GM18519 (cell line): ENCODE measurements at regions not wholly inside any gene's neighbourhood (a gene's known extent, or its start where the extent isn't known, plus 50 kb on each side); places are given as distances from the start of the nearest gene placed in this dataset.
"Not testable (repeated sequence)": the region's sequence is repeated elsewhere in the genome, so short reads cannot be mapped to it uniquely, and the experiment has no call there.

Source experiments
- ATAC-seq: cut with Tn5 transposase; IDR thresholded peaks from one replicate; pipeline ENCODE4 v1.9.1; 2021; ENCODE audit warnings: mild to moderate bottlenecking, moderate library complexity; ENCODE audit not compliant: unreplicated experiment, low FRiP score

- no peak for ATAC-seq
Measured at GRCh38 chr7:65722361-65722792, 150.5 kb upstream of the VKORC1L1 start.

DNA sequence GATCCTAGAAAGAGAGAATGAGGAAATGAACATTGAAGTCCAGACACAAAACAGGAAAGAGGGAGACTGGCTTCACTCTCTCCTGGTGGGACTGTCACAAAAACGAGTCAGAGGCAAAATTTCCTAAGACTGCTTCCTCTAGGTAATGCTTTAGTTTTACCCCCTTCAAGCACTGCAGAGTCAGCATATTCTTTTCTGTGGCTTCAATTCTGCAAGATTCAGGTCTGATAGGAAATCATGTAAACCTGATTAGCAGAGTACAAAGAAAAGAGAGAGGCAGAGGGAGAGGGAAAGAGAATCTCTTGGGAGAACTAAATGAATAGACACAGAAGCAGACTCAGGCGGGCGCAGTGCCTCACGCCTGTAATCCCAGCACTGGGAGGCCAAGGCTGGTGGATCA, 145.7 kb upstream of the VKORC1L1 start:
- ATAC-seq: not testable (repeated sequence)

DNA sequence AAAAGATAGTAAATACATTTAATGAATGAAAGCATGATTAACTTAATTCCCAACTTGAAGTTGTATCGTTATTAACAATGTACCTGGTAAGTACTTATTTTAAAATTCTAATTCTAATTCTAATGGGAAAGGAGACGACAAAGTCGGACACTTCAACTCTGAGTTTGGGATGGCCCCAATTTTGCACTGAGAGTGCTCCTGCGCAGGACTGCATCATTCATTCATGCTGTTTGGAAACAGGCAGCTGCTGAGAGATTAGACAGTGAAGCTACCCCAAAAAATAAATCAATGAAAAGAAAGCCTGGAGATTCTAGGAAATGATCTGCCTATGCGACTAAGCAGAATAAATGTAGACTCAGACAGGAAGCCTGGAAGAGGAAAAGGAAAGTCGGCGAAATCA, 141.7 kb upstream of the VKORC1L1 start:
- ATAC-seq: no peak

DNA sequence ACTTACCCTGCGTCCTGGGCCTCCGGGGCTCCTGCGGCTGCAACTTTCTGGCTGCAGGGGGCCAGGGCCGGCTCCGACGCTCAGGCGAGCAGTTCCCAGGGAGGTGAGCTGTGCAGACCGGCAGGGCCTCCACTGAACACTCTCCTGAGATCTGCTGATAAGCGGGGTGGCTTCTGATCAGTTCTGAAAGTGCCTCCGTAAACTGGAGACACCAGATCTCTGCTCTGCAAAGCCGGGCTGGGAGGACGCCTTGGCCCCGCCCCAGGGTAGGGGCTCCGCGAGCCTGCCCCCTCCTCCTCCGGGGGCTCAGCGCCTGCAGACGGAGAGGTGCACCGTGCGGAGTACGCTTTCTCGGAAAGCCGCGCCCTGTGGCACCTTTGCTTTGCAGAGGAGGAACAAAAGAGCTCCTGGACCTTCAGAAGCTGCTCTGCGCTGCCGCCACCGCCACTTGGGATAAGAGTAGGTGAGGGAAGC, 141.3 kb upstream of the VKORC1L1 start:
- ATAC-seq: no peak

DNA sequence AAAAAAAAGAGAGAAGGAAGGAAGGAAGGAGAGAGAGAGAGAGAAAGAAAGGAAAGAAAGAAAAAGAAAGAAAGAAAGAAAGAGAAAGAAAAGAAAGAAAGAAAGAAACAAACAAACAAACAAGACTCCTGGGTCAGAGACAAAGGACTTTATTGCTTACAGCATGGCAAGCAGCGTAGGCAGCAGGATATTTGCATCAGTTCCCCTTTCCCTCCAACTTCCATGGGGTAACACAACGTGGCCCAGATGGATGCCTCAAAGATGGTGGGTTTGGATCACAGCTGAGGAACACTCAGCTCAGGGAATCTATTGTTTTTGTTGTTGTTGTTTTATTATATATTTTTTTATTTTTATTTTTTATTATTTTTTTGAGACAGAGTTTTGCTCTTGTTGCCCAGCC, 128.5 kb upstream of the VKORC1L1 start:
- ATAC-seq: no peak

- no peak for ATAC-seq
Measured at GRCh38 chr7:65746398-65746669, 126.5 kb upstream of the VKORC1L1 start.

DNA sequence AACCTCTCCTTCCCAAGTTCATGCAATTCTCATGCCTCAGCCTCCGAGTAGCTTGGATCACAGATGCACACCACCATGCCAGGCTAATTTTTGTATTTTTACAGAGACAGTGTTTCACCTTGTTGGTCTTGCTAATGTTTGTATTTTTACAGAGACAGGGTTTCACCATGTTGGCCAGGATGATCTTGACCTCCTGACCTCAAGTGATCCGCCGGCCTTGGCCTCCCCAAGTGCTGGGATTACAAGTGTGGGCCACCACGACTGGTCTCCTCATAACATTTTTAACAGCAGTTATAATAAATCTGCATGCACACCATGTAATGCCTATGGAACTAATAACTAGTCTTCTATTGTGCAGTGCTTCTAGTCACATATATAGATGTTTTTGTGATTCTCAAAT, 123.8 kb upstream of the VKORC1L1 start:
- ATAC-seq: no peak

GRCh38 chr7:65749518-65749917, 123.4 kb upstream of the VKORC1L1 start:
- no peak for ATAC-seq

GRCh38 chr7:65750511-65751344, 122.1 kb upstream of the VKORC1L1 start:
- ATAC-seq: peak; percentile 96

DNA sequence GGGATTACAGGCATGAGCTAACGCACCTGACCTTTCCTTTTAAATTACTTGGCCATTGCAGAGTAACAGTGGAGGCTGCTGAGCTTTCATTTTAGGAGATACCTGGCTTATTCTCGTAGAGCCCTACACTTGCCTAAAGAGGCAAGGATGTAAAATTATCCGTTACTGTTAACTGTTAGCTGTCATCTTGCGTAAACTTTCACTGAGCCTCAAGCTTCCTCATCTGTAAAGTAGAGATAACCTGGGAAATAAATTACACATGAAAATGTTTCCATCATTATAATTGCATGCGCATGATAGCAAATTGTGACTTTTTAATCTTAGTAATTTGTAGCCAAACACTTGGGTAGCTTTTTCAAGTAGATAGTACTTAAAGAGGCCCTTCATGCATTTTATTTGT, 118.8 kb upstream of the VKORC1L1 start:
- not testable (repeated sequence) for ATAC-seq

DNA sequence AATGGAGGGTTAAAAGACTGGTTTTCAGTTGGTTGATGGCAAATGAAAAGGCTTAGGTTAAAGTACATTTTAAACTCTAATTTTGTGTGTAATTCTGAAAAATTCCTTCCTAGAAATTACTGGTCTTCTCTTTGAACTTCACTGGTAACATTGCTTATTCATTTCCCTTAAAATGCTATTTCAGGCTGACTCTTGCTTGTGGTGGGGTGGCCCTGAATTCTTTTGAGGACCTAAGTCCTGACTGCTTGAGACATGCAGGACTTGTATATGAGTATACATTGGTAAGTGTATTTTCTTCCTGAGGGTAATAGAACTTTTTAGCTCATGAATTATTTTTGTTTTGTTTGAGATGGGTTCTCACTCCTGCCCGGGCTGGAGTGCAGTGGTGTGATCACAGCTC, 113.9 kb upstream of the VKORC1L1 start:
- ATAC-seq: not testable (repeated sequence)

DNA sequence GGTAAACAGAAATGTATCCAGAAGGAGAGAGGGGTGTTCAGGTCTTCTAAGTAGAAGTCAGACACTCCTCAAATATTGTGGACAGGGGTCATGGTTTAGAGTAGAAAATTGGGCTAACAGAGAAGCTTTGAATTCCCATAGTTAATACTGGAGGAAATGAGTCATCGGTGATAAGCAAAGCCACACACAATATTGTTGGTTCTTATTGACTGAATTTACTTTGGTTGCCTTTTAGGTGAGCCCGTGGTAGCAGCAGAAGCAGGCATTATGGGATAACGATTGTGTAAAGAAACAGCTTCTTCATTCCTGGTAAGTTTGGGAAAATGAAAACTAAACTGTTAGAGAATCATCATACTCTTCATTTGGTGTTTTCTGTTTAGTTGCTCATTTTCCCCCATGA, 110.2 kb upstream of the VKORC1L1 start:
- ATAC-seq: not testable (repeated sequence)

DNA sequence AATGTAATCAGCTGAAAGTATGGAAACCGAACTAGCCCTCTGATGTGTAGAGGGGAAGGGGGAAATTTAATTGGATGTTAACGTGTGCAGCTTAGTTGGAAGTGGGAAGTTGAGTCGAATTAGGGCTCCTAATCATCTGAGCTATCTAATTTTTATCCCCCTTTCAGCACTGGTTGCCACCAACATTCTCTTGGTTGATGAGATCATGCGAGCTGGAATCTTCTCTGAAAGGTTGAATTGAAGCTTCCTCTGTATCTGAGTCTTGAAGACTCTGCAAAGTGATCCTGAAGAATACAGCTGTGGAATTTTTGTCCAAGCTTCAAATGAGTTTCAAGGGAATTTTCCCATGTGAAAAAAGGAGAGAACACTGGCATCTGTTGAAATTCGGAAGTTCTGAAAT, 109.8 kb upstream of the VKORC1L1 start:
- ATAC-seq: not testable (repeated sequence)

DNA sequence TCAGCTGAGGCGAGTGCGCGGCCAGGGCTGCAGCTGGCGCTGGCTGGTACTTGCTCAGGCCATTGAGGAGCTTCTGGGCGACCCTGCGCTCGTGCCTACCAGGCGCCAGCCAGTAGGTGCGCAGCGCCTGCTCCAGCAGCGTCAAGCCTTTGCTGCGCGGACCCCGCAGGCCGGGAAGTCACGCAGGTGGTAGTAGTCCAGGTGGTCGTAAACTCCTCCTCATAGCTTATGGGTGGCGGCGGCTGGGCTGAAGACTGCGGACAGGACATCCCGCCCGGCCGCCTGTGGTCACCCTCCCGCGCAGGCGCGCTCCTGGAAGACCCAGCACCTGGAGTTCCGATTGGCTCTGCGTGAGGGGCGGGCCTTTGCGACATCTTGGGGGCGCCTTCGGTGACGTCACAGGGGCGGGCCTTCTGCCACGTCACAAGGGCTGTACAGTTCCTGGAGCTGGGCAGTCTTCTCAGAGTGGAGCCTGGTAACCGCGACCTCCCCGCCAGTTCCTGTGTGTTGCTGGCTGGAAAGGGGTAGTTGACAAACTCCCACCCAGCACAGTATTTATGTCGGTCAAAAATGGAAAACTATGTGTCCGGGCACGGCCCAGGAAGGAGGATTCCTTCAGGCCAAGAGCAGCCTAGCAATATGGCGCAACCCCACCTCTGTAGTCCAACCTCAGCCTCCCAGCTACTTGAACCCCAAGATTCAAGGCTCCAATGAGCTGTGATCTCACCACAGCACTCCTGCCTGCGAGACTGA, 102.2 kb upstream of the VKORC1L1 start:
- peak; percentile 93 for ATAC-seq

DNA sequence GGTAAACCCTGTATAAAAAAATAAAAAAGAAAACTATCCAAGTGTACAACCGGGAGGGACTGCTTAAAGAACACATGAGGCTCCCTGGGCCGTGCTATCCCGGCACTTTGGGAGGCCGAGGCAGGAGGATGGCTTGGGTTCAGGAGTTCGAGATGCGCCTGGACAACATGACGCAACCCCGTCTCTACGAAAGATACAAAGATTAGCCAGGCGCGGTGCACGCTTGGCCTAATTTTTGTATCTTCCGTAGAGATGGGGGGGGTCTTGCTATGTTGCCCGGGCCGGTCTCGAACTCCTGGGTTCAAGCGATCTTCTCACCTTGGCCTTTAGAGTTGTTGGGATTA, 101.7 kb upstream of the VKORC1L1 start:
- not testable (repeated sequence) for ATAC-seq

DNA sequence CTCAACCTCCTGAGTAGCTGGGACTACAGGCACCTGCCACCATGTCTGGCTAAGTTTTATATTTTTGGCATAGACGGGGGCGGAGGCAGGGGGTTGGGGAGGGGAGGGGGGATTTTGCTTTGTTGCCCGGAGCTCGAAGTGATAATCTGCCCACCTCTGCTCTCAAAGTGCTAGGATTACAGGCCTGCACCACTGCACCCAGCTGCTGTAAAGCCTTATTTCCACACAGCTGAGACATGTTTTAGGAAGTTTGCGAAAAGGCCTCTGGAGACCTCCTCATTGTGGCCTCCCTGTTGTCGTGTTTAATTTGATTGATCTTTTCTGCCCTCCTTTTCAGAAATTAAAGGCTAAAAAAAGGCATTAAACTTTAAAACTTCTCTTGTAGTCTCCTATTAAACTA, 96.2 kb upstream of the VKORC1L1 start:
- ATAC-seq: not testable (repeated sequence)

DNA sequence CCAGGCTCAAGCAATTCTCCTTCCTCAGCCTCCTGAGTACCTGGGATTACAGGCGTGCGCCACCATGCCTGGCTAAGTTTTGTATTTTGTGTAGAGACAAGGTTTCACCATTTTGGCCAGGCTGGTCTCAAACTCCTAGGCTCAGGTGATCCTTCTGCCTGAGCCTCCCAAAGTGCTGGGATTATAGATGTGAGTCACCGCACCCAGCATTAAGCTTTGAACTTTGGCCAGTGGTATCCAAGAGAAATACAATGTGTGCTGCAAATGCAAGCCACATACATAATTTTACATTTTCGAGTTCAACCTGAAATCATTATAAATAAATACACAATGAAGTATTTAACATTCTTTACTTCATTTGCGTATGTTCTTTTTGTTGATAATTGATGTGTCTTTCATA, 82.9 kb upstream of the VKORC1L1 start:
- not testable (repeated sequence) for ATAC-seq

- not testable (repeated sequence) for ATAC-seq
Measured at GRCh38 chr7:65791788-65792187, 81.1 kb upstream of the VKORC1L1 start.

DNA sequence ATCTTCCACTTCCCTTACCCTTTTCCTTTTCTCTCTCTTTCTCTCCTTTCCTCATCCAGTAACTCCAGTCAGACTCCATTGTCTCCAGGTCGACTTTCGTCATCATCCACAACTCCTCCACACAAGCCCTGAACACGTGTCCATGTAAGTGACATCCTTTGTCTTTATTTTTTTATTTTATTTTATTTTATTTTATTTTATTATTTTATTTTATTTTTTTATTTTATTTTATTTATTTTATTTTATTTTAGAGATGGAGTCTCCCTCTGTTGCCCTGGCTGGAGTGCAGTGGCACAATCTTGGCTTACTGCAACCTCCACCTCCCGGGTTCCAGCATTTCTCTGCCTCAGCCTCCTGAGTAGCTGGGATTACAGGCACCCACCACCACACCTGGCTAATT, 80.1 kb upstream of the VKORC1L1 start:
- not testable (repeated sequence) for ATAC-seq

- not testable (repeated sequence) for ATAC-seq
Measured at GRCh38 chr7:65794671-65795391, 78.0 kb upstream of the VKORC1L1 start.

DNA sequence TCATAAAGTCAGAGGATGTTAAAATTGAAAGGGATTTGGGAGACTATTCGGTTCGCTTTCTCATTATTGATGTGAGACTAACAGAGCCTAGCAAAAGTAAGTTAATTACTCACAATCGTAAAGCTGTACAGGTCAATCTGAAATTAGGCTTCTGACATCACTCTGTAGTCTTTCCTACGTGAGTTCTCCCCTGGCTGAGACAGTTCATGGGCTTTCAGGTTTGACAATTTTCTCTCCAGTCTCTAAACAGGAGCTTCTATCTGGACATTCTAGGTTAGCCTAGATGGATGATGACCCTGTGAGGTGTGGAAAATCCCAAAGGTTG, 77.5 kb upstream of the VKORC1L1 start:
- not testable (repeated sequence) for ATAC-seq
